Right lobe of liver (tissue), 6 donors: ENCODE measurements at regions not wholly inside any gene's neighbourhood (a gene's known extent, or its start where the extent isn't known, plus 50 kb on each side); places are given as distances from the start of the nearest gene placed in this dataset.

Experiments
- ATAC-seq, 4 donors: fragments of 200-7000 bp; cut with Tn5 transposase; one replicate each; pipeline ENCODE4 v1.9.1; 2020; ENCODE audit warnings: mild to moderate bottlenecking in 4 of 4, moderate library complexity in 4 of 4
- DNase-seq, 3 donors: peaks; one replicate each; pipeline ENCODE4 v3.0.0-alpha.2; 2020
- H3K27ac ChIP-seq, 3 donors: fragments of 200-600 bp; one replicate each; pipeline ENCODE4 v1.8.0; 2022
- H3K27me3 ChIP-seq, 2 donors: fragments of 200-600 bp; one replicate each; pipeline ENCODE4 v1.8.0; 2022
- H3K36me3 ChIP-seq, 4 donors: fragments of 200-600 bp; sonication (generic) in 1 of 4; one replicate each; pipeline versions ENCODE4 v1.5.1 to v1.8.0; 2017 to 2022; ENCODE audit warnings: control low read depth in 1 of 4
- H3K4me1 ChIP-seq, 4 donors: fragments of 200-600 bp; sonication (generic) in 1 of 4; one replicate each; pipeline versions ENCODE4 v1.5.1 to v1.8.0; 2017 to 2022; ENCODE audit warnings: control low read depth in 1 of 4
- H3K4me3 ChIP-seq, 3 donors: fragments of 200-600 bp; one replicate each; pipeline ENCODE4 v1.8.0; 2022
- H3K9me3 ChIP-seq, 4 donors: fragments of 200-600 bp; sonication (generic) in 1 of 4; one replicate each; pipeline versions ENCODE4 v1.5.1 to v1.8.0; 2017 to 2022; ENCODE audit warnings: control low read depth in 1 of 4
- CTCF ChIP-seq, 4 donors: fragments of 200-600 bp in 3 of 4; fragments of 450-650 bp in 1 of 4; IDR thresholded peaks; one replicate each; pipeline versions ENCODE4 v1.5.1 to v1.8.0; 2016 to 2022; ENCODE audit warnings: antibody characterized with exemption in 4 of 4, mild to moderate bottlenecking in 2 of 4
- POLR2A ChIP-seq: fragments of 450-650 bp; IDR thresholded peaks from one replicate; pipeline ENCODE4 v1.6.1; 2017; ENCODE audit warnings: antibody characterized with exemption, mild to moderate bottlenecking
- WGBS: methylation state at CpG from one replicate; pipeline ENCODE4 v1.1.6; 2018; ENCODE audit warnings: low coverage, low lambda C conversion rate; ENCODE audit not compliant: insufficient coverage; ENCODE audit errors: missing lambda C conversion rate; 5-methylcytosine and 5-hydroxymethylcytosine counted together
- intact Hi-C, 2 donors: fragments of 100-400 bp; cut with DNase I; formaldehyde crosslinking; loops; one replicate each; pipeline versions ENCODE4 v1.11.2 to v1.14.1; 2022
- donor health status: DM: no; HTN: yes; CAD: no.
- donor health status: DM: no; HTN: no; CAD: no.
- donor health status: DM: no; HTN: no; CAD: no.
- donor health status: DM: no; HTN: yes; CAD: no.
- donor health status: DM: no; HTN: yes; CAD: no.

GRCh38 chr10:131427281-131427680 lies 115.8 kb upstream of the TCERG1L start:
- H3K4me1 ChIP-seq = no peaks in the 10 kb centered on the region
- H3K4me3 ChIP-seq = no peak overlapping the region
- no peaks in the 10 kb centered on the region for H3K36me3 ChIP-seq
- H3K27ac ChIP-seq = no peak overlapping the region
- ATAC-seq (no peak), DNase-seq (no peak)
- no peaks in the 10 kb centered on the region for H3K27me3 ChIP-seq
- TF ChIP-seq CTCF (IDR thresholded peaks at IDR 0.05) = no peak
- TF ChIP-seq POLR2A = no peak
- no peaks in the 10 kb centered on the region for H3K9me3 ChIP-seq
- intact Hi-C loops = no loop called here
- 48% methylated on average over 8 of the region's 8 CpGs for WGBS

- Histone ChIP-seq H3K27me3 (no peaks in the 10 kb centered on the region), H3K9me3 (no peaks in the 10 kb centered on the region), H3K4me3 (no peak overlapping the region), H3K27ac (no peak overlapping the region), H3K36me3 (no peaks in the 10 kb centered on the region), H3K4me1 (no peaks in the 10 kb centered on the region)
- no peak for ATAC-seq
- DNase-seq = no peak
- TF ChIP-seq CTCF (IDR thresholded peaks at IDR 0.05) (no peak), POLR2A (no peak)
- intact Hi-C loops = no loop called here
- WGBS = 71% methylated on average over 4 of the region's 8 CpGs
Measured at GRCh38 chr10:131427901-131428300, 116.4 kb upstream of the TCERG1L start.

- DNase-seq = no peak
- no peaks in the 10 kb centered on the region for H3K36me3 ChIP-seq
- H3K4me3 ChIP-seq = no peak overlapping the region
- 62% methylated on average over 4 of the region's 5 CpGs for WGBS
- no peak for ATAC-seq
- no peak overlapping the region for H3K27ac ChIP-seq
- H3K4me1 ChIP-seq = no peaks in the 10 kb centered on the region
- H3K9me3 ChIP-seq = no peaks in the 10 kb centered on the region
- intact Hi-C loops = no loop called here
- no peaks in the 10 kb centered on the region for H3K27me3 ChIP-seq
- TF ChIP-seq POLR2A (no peak), CTCF (IDR thresholded peaks at IDR 0.05) (no peak)
Measured at GRCh38 chr10:131429141-131429540, 117.6 kb upstream of the TCERG1L start.

GRCh38 chr10:131429942-131430341 lies 118.4 kb upstream of the TCERG1L start:
- Histone ChIP-seq H3K9me3 (no peaks in the 10 kb centered on the region), H3K36me3 (no peaks in the 10 kb centered on the region), H3K4me1 (no peaks in the 10 kb centered on the region), H3K27me3 (no peaks in the 10 kb centered on the region), H3K4me3 (no peak overlapping the region), H3K27ac (no peak overlapping the region)
- ATAC-seq (no peak), DNase-seq (no peak)
- intact Hi-C loops = no loop called here
- TF ChIP-seq CTCF (IDR thresholded peaks at IDR 0.05) = no peak
- no peak for TF ChIP-seq POLR2A
- WGBS = 74% methylated on average over 3 of the region's 14 CpGs
